T-helper 22 cell (primary cell): ENCODE measurements at regions not wholly inside any gene's neighbourhood (a gene's known extent, or its start where the extent isn't known, plus 50 kb on each side); places are given as distances from the start of the nearest gene placed in this dataset.
"Not testable (repeated sequence)": the region's sequence is repeated elsewhere in the genome, so short reads cannot be mapped to it uniquely, and the experiment has no call there.

ENCODE experiments used
- DNase-seq: peaks from one replicate; pipeline ENCODE4 v3.0.0-alpha.2; 2020; ENCODE audit warnings: low read depth

DNA sequence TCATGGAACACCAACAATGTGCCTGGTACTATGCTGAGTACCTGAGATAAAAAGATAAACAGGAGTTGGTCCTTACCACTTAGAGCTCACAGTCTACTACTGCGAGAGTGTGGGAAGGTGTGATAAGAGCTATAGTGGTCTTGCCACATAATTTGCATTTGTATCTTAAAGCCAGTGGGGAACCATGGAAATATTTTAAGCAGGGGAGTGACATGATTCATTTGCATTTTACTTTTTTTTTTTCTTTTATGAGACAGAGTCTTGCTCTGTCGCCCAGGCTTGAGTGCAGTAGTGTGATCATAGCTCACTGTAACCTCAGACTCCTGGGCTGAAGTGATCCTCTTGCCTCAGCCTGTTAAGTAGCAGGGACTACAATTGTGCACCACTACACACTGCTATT is 54.2 kb upstream of the FAM72C start:
- not testable (repeated sequence) for DNase-seq

DNA sequence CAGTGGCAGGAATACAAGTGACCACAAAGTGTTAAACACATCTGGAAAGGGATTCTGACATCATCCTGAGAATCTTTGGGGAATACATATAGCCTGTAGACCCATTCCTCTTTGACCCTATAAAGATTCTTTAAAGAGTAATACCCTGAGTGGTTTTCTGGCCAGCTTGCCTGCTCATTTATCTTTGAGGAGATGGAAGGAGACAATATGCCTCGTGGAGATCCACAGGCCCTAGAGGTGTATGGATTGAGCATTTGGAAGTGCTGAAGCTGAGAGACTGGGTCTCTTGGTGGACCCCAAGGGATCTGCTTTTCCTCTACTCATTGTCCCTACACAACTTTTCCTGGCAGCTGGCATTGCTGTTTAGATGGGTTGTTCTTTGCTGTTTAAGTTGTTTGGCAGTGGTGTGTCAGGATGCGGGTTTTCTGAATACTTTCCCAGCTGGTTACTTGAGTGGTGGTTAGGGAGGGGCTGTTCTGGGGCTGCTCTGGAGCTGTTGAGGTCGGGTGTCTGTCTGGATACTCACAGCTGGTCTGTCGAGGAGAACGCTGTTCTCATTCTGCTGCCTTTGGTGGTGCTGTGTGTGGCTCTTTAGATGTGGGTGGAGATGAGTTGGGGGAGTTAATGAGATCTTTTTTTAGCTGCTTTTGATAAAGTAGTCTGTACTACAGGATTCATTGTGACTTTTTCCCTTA is 50.1 kb upstream of the FAM72C start:
- not testable (repeated sequence) for DNase-seq
